NCI-H1417 treated with DMSO at 0.1 percent for 48 hours (cell line): ENCODE measurements at regions not wholly inside any gene's neighbourhood (a gene's known extent, or its start where the extent isn't known, plus 50 kb on each side); places are given as distances from the start of the nearest gene placed in this dataset.
"Not testable (repeated sequence)": the region's sequence is repeated elsewhere in the genome, so short reads cannot be mapped to it uniquely, and the experiment has no call there.

Experiments
- DNase-seq: peaks from one replicate; lab custom pipeline; 2025; lab: John Stamatoyannopoulos, UW

DNA sequence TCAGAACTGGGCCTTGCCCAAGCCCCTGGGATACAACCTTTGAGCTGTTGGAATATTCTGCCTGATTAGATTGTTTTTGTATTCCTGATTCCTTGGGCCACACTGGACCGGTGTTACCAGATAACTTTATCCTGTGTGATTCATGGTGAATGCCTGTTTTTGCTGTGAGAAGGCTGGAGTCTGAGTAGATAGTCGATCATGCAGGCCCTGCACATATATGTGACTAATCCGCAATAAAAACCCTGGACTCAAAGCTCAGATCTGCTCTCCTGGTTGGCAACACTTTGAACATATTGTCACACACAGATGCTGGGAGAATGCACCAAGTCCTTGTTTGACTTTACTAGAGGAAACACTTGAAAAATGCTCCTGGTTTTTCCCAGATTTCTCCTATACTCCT is 183.9 kb upstream of the MBL2 start:
- DNase-seq = no peak

DNA sequence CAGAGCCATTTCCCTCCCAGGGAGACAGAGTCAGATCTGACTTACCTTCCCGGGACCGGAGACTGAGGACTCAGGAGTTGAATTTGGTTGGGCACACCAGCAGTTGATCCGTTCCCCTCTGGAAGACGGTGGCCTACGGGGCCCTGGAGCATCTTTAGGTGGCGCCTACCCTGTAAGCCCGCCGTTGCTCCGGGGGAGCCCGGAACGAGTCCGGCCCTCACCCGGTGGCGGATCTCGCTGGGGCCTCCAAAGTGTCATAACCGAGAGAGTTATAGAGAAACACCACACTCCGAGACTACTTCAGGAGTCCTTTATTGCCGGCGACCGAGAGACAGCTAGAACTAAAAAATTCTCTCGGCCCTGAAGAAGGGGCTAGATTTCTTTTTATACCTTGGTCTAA is 182.8 kb upstream of the MBL2 start:
- DNase-seq = no peak

DNA sequence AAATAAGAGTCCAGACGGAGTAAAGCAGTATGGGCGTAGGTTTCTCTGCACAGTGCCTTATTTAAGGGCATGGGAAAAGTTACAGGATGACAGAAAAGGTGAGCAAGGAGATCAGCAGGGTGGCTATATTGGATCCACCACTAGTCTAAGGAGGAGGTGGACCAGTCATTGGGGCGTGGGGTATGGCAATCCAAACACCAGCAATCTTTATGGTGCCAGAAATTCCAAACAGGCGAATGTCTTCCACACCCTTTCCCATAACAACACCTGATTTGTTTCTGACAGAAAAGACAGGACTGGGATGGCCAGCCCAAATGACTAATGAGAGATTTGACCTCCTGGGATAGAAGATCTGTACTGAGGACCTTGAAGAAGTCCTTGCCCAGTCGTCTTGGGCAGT is 181.8 kb upstream of the MBL2 start:
- DNase-seq = no peak

DNA sequence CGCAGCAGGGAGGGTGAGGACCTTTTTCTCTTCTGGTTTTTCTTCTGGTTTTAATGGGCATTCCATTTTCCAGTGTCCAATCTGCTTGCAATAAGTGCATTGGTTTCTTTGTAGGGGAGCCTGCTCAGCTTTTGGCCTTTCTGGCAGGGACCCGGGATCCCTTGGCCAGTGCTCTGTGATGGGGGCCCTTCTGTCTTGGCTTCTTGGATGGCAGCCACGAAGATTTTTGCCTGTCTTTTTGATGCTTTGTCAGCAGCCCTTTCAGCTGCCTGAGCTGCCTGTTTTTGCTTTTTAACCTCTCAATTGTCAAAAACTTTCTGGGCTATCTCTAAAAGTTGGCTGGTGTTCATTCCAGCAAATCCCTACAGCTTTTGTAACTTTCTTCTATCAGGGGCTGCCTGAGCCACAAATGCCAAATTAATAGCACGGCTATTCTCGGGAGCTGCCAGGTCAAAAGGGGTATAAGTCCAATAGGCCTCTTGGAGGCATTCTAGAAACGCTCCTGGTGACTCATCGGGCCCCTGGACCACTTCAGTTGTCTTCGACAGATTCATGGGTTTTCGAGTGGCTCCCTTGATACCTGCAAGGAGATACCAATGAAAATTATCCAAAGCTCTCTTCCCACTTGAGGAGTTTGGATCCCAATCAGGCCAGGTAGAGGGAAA is 179.9 kb upstream of the MBL2 start:
- no peak for DNase-seq

DNA sequence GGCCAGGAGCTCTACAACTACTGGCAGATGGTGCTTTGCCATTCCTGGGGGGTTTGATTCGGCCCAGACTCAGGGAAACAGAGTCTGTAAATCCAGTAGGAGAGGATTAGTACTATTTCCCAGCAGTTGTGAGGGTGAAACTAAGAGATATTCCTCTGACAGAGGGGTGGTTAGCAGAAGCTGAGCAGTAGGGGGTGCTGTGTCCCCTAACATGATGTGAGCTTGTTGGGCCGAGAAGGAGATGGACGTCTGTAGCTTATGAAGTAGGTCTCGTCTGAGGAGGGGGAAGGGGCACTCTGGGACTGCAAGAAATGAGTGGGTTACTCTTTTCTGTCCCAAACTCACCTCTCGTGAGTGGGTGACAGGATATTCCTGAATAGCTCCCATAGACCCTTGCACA is 179.2 kb upstream of the MBL2 start:
- no peak for DNase-seq

GRCh38 chr10:52950578-52950977 is 178.0 kb upstream of the MBL2 start:
- no peak for DNase-seq

DNA sequence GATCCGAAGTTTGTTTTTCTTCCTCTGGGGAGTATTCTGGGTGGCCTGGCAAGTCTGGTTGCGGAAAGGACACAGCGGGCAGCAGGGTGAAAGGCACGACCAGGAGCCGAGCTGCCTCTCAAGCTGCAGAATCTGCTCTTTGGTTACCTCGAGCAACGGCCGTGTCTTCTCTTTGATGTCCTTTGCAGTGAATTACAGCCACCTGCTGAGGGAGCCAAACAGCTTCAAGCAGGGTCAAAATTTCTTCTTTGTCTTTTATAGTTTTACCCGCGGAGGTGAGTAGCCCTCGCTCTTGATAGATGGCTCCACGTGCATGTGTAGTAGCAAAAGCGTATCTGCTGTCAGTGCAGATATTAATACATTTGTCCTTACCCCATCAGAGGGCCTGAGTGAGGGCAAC is 177.3 kb upstream of the MBL2 start:
- no peak for DNase-seq

DNA sequence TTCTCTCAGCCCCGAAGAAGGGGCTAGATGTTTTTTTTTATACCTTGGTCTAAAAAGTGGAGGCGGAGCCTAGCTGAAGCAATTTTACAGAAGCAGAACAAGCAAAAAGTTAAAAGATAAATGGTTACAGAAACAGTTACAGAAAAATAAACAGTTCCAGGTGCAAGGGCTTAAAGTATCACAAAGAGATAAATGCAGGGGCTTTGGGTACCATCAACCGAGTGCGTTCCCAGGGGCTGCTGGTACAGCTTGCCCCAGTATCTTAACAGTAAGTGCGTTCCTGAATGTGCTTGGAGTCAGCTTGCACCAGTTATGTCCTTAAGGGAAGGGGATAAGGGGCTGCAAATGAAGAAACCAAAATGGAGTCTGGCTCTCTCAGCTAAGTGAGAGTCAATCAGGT is 173.9 kb upstream of the MBL2 start:
- DNase-seq = no peak

GRCh38 chr10:52945521-52945920 is 172.9 kb upstream of the MBL2 start:
- not testable (repeated sequence) for DNase-seq

GRCh38 chr10:52940921-52941320 is 168.3 kb upstream of the MBL2 start:
- DNase-seq = no peak

DNA sequence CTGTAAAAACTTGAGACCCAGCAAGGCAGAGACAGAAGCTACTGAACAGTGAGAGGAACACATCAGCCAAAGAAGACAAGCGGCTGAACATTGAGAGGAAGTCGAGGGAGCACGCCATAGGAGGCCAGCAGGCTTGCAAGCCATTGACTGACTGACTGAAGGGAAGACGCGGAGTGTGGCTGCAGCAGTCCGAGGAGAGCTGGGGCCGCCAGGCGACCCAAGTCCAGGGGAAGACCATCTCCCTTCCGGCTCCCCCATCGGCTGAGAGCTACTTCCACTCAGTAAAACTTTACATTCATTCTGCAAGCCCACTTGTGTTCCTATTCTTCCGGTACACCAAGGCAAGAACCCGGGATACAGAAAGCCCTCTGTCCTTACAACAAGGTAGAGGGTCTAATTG is 167.3 kb upstream of the MBL2 start:
- no peak for DNase-seq

DNA sequence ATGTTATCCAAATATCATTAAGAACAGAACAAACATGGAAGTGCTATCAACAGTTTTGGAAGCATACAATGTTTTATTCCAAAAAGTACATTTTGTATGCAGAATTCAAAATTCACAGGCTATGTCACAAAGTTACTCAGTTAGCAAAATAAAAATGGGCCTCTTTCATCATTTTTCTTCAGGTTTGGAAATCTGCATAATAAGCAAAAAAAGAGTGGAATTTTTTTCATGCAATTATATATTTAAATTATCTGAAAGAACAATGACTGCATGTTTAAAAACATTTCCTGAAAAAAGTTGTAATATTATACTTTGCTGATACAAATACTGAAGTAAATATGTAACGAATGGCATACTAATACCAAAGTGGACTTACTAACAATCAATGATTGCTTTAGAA is 161.2 kb upstream of the MBL2 start:
- no peak for DNase-seq

- DNase-seq = no peak
These were observed 155.1 kb upstream of the MBL2 start for GRCh38 chr10:52927678-52928077.

DNA sequence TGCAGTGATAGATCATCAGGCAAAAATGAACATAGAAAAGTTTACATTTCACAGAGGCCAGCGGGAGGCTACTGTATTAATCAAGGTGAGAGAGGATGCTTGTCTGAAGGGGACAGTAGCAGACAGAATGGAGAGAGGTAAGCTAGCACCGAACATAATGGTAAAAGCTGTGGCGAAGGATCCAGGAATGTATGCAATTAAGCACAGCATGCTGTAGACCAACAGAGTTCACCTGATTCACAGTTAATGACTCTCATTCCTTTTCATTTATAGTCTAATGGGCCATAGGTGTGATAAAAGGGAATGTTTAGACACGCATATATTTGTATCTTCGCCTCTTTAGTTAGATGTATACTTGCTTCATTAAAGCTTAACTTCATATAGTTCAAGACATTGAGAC is 150.9 kb upstream of the MBL2 start:
- no peak for DNase-seq

DNA sequence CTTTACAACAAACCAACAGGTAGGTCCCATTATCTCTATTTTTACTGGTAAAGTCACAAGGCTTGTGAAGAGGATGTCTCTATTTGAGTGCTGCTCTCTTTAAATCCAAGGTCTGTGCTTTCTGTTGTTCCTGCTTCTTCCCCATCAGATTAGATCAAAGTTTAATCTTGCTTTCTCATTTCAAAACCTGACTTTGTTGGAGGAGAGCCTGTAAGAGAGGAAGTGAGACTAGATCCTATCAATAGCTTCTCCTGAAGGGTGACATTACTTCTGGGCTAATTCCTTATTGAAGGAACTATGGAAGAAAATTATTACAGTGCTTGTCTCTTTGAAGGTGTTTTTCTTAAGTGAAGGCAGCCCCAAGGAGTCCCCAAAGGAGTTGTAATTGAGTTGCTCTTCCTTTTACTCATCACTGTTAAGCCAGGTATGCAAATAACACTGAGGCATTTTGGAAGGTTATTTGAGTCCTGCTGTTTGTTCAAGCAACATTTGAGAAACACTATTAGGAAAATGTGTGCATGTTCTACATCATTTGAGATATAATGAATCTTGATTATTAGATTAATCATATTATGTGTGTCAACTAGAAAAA is 146.2 kb upstream of the MBL2 start:
- no peak for DNase-seq

DNA sequence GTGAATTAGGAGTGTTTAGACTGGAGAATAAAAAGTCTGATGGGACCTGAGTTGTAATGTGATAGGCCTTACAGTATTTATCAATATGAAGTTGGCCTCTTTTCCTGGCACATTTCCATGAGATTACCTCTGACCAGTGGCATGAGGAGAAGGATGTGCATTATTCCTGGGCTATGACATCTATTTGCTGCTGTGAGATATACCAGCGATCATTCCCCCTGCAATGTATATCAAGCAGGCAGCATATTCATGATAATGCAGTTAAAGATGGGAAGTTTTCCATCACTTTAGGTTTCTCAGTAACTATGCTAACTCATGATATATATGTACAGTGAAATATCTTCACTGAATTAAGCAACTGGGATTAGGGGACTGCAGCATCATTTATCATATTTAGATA is 142.8 kb upstream of the MBL2 start:
- no peak for DNase-seq

DNA sequence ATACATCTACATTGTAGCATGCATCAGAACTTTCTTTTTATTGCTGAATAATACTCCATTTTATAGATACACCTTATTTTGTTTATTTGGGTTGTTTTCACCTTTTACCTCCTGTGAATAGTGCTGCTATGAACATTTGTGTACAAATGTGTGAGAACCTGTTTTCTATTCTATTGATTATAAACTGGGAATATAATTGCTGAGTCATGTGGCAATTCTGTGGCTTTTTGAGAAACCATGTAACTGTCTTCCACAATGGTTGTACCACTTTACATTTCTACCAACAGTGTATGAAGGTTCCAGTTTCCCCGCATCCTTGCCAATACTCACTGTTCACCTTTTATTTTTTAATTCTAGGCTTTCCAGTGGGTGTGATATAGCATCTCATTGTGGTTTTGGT is 138.6 kb upstream of the MBL2 start:
- DNase-seq = no peak

GRCh38 chr10:52908478-52908877 is 135.9 kb upstream of the MBL2 start:
- DNase-seq = no peak

- no peak for DNase-seq
These were observed 133.5 kb upstream of the MBL2 start for GRCh38 chr10:52906046-52906445.

GRCh38 chr10:52903397-52903938 is 130.9 kb upstream of the MBL2 start:
- no peak for DNase-seq

DNA sequence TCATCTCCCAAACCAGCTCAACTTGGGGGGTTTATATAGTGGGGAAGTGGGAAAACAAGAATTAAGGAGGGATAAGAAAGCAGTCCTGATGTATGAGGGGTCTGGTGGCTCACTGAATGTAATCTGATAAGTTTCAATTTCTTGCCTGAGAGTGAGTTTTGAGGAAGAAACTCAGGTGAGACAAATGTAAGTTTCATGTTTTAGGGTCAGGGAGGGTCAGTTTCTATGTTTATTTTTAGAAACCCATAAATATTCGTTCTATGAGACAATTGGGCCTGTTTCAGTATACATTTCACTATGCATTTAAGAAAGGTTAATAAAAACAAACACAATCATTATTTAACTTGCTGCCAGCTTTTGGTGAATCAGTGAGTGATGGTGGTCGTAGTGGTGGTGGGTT is 128.0 kb upstream of the MBL2 start:
- DNase-seq = no peak

DNA sequence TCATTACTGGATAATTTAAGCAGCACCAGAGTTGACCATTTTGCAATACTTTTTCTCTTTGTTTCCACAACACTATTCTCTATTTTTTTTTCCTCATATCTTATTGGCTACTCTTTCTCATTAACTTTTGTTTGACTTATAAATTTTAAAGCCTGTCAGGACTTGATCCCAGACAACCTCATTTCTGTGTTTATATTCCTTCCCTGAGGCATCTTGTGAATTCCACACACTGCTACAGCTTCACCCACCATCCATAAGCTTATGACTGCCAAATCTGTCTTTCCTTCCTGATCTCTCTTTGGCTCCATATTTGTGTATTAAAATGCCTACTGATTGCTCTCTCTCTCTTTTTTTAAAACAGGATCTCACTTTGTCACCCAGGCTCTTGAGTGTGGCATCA is 124.6 kb upstream of the MBL2 start:
- no peak for DNase-seq

GRCh38 chr10:52895059-52895458 is 122.5 kb upstream of the MBL2 start:
- no peak for DNase-seq

DNA sequence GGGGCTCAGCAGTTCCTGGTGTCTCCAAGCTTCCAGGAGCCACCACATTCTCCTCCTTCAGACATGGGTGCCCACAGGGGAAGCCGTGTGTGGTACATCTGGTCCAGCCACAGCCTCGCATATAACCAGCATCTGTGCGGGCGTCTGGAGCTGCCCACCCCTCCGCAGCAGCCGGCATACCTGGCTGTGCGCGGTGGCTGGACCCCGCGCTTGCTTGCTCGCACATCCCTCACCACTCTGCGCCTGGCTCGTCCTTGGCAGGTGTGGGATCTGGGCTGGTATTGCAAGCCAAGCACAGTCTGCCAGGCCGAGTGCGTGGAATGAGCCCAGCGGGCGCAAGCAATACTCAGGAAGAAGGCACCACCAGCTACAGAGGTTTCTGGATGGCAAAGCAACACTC is 117.7 kb upstream of the MBL2 start:
- DNase-seq = no peak
